Mammary epithelial cell (primary cell): ENCODE measurements at regions not wholly inside any gene's neighbourhood (a gene's known extent, or its start where the extent isn't known, plus 50 kb on each side); places are given as distances from the start of the nearest gene placed in this dataset.

Source experiments
- CTCF ChIP-seq, 2 donors: IDR thresholded peaks in 1 of 2; conservative IDR thresholded peaks in 1 of 2; 2 replicates each; pipeline ENCODE4 v1.5.1; 2011 to 2012; ENCODE audit warnings: inconsistent platforms in 2 of 2, low read length in 2 of 2, mild to moderate bottlenecking in 2 of 2, control low read depth in 1 of 2, low read depth in 1 of 2; ENCODE audit not compliant: insufficient read depth in 1 of 2; ENCODE audit errors: extremely low read depth in 1 of 2
- EZH2 ChIP-seq: IDR thresholded peaks from 2 replicates; pipeline ENCODE4 v1.6.1; 2012; ENCODE audit warnings: low read length, inconsistent platforms, borderline replicate concordance

GRCh38 chr2:12199491-12200211 is 453.2 kb downstream of the LPIN1 start:
- no peak for TF ChIP-seq CTCF (conservative IDR thresholded peaks at IDR 0.05 in 1 of 2, IDR thresholded peaks at IDR 0.05 in 1 of 2; ENCODE audit: extremely low read depth in 1 of 2, insufficient read depth in 1 of 2, low read depth in 1 of 2, low read length in 2 of 2)
- TF ChIP-seq EZH2 = no peak
